Fibroblast of the conjunctiva (primary cell): ENCODE measurements at regions not wholly inside any gene's neighbourhood (a gene's known extent, or its start where the extent isn't known, plus 50 kb on each side); places are given as distances from the start of the nearest gene placed in this dataset.
A peak's percentile ranks its signal among the peaks of the same experiment; 100 is the strongest.
"Not testable (repeated sequence)": the region's sequence is repeated elsewhere in the genome, so short reads cannot be mapped to it uniquely, and the experiment has no call there.

Source experiments
- DNase-seq: peaks from one replicate; pipeline ENCODE4 v3.0.0-alpha.2; 2010; ENCODE audit warnings: low read depth

GRCh38 chr12:91885851-91886731 lies 259.6 kb downstream of the BTG1 start:
- no peak for DNase-seq

- no peak for DNase-seq
These were observed 261.4 kb downstream of the BTG1 start for GRCh38 chr12:91884230-91884629.

DNA sequence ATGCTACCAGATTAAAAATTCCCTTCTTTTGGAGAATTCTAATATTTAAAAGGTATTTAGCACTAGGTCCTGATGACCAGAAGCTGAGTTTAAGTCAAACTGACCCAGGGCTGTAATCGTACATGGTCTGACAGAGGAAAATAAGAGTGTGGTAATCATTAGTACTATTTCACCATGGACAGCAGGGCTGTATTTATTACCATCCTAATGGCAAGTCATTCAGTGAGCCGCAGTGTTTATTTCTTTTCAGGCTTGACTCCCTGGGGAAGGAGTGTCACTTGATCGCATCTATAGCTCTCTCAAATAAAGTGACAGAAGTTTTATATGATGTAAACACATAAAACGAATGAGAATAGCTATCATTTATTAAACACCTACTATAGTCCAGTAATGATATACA lies 261.8 kb downstream of the BTG1 start:
- DNase-seq = no peak

DNA sequence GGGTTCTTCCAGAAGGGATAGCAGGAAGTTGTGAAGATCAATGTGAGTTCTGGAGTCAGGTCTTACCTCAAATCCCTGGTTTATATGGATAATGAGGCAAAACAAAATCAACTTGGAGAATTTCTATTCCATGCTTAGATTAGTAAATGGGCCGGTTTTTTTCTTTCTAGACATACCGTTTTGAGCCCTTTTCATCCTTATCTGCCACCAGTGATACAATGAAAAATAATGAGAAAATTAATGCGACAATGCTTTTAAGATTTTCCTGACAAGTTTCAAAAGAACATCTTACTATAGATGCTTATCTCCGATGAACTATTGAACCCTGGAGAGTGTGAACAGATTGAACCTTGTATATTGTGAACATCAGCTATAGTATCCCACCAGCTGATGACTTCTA lies 262.7 kb downstream of the BTG1 start:
- DNase-seq = no peak

- DNase-seq = no peak
These were observed 265.1 kb downstream of the BTG1 start for GRCh38 chr12:91880528-91880927.

DNA sequence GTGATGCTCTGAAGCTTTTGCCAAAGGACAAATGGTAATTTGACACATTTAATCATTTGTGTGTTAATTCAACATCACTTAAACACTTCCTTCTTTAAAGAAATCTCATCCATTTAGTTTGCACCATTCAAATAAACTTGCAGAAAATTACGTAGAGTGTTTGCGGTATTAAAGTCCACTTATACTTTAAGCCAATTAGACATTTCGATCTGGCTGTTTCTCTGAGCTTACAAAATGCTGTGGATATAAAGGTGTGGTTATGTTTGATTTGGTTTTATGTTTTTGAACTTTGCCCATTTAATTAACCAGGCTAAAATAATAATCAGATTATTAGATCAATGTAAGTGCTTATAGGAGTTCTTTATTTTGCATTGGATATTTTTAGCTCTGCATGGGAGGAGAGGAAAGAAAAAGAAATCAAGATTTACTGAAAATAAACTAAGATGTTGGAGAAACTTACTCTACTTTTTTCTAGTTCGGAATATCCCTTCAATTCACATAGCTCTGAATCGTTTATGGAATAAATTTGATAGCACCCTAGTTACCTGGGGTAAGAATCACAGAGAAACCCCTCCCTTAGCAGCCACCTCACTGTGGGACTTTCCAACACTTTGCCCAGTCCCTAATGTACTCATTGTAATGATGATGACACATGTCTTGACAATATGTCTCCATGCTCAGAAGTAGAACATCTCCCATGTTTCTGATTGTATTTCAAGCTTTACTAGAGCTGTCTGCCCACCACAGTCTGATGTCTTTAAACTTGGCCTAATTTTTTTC lies 268.0 kb downstream of the BTG1 start:
- DNase-seq = no peak

DNA sequence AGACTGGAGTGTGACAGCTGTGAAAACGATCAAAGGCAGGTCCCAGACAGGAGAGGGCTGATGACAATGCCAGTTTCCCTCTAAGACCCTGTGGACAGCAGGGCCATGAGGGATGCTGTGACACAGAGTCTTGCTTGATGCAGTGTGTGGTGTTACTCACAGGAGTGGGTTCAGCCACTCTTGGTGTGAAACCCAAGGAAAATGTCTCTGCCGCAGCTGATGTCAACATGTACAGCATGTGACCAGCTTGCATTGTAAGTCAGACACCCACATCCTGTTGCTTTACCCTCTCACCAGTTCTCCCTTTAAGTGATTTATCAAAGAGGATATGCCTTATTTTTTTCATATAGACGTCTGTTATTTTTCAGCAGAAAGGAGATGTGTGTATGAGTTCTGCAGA lies 268.6 kb downstream of the BTG1 start:
- no peak for DNase-seq

GRCh38 chr12:91875671-91876070 lies 270.0 kb downstream of the BTG1 start:
- not testable (repeated sequence) for DNase-seq

DNA sequence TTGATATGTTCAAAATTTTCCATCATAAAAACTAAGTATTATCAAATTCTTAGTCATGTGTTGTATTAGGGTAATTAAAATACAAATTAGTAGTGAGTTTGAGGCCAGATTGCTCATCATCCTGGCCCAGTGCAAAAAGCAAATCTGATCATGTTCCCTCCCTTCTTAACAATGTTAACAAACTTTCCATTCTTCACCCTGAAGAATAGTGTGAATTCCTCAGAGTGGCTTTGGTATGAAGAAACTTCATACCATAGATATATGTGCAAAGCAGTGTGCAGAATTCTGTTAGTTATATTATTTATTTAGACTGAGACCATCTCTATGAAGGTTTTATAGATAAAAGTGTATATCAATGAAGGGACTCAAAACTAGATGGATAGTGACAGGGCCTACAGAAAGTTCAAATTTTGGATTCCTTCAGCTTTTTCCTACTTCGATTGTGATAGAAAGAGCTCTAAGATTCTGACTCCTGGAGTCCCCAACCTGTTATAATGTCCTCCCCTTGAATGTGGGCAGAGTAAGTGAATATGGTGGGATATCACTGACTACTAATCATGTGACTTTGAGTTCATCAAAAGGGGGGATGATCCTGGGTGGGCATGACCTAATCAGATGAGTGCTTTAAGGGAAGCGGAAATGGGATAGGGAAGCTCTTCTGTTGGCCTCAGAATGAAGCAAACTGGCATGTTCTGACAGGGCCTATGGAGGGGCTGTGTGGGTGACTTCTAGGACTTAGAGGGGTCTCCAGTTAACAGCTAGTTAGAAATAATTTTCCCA lies 271.4 kb downstream of the BTG1 start:
- DNase-seq = no peak

DNA sequence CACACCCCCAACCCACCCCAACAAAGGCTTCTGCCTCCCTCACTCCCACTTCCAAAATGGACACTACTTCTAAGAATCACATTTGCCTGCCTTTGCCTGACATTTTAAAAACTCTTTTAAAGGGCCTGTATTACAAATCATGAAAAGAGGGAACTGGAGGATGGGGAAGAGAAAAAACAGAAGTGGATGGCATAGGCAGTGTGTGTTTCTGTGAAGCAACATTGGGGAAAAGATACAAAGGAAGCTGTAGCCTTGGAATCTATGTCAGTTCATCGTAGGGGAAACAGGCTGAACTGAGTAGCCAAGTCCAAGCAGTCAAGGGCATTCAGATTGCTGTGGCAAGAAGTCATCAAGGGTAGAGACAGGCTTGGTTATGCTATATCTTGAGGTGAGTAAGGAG lies 273.9 kb downstream of the BTG1 start:
- no peak for DNase-seq

DNA sequence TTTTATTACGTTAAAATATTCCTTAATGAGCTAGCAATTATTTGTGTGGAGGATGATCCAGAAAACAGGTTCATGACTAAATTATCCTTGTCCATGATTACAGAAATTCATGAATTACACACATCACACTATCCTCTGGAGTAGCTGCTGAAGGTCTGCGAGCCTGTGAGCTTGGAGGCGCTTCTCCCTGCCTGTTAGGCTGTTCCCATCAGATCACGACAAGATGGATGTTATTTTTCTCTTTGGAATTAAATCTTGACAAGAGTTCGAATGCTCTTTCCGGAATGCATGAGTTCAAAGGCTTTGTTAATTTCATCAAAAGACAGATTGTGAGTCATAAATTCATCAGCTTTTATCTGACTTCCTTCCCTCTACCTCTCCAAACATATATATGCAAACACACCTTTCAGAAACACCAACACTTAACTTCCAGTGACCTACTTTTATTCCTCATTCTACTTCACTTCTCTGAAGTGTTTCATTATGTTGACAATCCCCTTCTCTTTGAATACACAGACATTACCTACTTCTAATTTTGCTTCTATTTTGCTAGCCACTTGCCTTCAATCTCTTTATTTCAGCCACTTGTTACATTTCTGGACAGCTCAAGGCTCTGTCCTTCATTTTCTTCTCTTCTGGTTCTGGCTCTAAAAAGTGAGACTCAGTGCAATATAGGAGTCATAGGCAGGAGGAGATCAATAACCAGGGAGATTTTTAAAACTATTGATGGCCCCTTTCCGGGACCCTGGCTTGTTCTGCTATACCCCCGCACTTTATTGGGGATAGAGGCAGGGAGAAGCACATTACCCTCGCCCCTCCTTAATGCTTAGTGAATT lies 274.6 kb downstream of the BTG1 start:
- no peak for DNase-seq

DNA sequence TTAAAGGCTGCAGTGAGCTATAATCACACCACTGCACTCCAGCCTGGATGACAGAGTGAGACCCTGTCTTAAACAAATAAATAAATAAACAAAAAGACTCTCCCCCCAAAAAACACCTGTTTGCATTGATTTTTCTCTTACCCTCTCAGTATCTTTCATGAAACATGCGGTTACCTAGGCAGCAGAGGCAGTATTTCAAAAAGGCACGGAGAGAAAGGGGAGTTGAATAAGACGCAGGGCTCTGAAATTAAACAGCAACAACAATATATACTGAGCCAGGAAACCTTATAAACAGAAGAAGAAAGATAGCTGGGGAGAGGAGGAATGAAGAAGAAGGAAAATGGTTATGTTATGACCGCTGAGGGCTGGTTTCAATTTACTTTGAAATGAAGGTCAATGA lies 277.6 kb downstream of the BTG1 start:
- DNase-seq = no peak

- DNase-seq = no peak
These were observed 279.1 kb downstream of the BTG1 start for GRCh38 chr12:91866566-91866965.

DNA sequence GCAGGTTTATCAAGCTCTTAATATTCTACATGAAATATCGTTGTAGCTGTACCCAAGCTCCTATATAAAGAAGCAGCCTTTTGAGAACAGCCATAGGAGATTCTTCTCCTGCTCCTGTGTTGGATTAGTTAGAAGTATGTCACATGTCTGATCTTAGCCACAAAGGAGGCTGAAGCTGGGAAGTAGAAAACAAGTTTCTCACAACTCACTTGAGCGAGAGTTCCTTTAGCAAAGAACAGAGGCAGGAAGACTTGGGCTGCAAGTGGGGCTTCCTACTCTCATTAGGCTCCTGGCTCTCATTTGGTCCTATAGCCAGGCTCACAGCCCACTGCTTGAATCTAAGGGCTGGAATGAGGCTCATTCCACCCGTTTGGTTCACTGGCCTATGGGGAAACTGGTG lies 281.9 kb downstream of the BTG1 start:
- no peak for DNase-seq

GRCh38 chr12:91861554-91861953 lies 284.1 kb downstream of the BTG1 start:
- DNase-seq = no peak

GRCh38 chr12:91859347-91859746 lies 286.3 kb downstream of the BTG1 start:
- DNase-seq = no peak

DNA sequence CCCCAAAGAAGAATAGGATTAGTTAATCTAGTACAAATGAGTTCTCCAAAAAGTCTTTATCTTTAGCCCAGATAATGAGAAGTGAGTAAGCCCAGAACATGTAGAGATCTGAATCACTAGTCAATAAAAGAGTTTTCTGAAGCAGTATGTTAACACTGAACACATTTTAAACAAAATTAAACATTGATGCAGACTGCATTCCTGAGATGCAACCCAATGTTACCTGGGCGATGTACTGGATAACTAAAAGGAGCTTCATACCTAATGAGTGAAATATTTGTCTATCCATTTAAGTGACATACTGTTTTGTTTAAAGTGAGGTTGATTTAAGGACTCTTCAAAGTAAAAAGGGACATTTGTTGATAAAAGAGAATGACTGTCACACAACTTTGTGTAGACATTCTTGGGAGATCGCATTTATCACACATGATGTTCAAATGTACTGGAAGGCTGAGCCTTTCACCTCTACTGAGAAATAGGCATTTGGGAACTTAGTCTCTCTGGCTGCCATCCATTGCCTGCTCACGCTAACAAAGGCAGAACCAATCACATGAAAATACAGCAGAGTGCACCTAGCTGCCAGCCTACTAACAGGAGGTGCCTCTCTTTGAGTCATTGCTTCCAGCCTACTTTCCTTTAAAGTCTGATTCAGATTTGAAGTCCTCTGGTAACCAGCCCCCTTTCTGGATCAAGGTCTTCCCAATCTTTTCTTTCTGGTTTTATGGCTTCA lies 287.7 kb downstream of the BTG1 start:
- DNase-seq = no peak

DNA sequence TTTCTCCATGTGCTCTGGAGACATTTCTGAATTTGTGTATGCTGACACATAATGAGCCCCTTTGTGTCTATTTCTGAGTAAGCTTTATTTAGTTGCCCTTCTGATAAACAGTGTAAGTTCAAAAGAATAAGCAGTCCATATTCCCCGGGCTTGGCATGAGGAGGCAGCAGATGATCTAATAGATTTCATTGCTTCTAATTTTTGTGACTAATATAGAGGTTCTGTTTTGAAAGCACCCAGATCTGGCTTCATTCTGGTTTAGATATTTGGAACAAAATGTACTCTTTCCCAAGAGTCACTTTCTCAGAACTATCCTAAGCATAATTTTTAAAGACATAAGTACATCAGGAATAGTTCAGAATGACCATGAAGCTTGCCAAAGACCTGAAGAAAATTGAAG lies 290.9 kb downstream of the BTG1 start:
- DNase-seq = peak; percentile 67

DNA sequence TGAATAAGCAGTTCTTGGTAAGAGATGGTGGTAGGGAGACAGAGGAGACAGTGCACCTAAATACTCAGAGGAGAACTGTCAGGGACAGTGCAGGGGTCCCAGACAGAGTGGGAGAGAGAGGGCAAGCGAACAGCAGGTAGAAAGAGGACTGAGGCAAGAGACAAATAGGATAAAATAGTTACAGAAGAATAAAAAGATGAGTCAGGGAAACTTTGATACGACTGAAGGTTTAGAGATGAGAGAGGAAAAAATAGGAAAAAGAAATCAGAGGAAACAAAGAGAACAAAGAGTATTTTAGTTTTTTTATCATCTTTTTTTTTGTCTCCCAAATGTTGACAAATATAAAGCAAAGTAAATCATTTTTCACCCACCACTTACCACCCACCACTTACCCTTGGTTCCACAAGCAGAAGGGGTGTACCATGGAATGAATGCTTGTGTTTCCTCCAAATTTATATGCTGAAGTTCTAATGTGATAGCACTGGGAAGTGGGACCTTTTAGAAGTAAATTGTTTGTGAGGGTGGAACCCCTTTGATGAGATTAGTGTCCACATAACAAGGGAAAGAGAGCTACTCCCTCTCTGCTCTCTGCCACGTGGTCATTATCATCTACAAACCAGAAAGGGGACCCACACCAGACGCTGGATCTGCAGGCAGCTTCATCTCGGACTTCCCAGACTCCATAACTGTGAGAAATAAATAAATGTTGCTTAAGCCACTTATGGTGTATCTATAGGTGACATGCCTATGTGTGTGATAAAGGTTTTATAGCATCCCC lies 292.1 kb downstream of the BTG1 start:
- no peak for DNase-seq

DNA sequence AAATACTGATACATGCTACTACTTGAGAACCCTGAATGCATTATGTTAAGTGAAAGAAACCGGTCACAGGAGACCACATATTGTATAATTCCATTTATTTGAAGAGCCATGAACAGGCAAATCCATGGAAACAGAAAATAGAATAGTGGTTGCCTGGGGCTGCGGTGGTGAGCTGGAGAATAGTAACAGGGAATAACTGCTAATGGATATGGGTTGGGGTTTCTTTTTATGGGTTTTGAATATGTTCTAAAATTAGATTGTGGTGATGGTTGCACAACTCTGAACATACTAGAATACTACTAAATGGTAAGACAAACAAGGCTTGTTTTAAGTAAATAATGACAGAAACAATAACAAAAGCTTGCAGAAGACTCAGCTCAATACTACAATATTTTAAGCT lies 293.0 kb downstream of the BTG1 start:
- no peak for DNase-seq
